HG03196 (cell line): ENCODE measurements at regions not wholly inside any gene's neighbourhood (a gene's known extent, or its start where the extent isn't known, plus 50 kb on each side); places are given as distances from the start of the nearest gene placed in this dataset.
"Not testable (repeated sequence)": the region's sequence is repeated elsewhere in the genome, so short reads cannot be mapped to it uniquely, and the experiment has no call there.

Experiments
- ATAC-seq: cut with Tn5 transposase; IDR thresholded peaks from one replicate; pipeline ENCODE4 v1.9.1; 2021; ENCODE audit not compliant: unreplicated experiment

- no peak for ATAC-seq
Measured at GRCh38 chr11:134736251-134736947, 324.4 kb upstream of the B3GAT1 start.

DNA sequence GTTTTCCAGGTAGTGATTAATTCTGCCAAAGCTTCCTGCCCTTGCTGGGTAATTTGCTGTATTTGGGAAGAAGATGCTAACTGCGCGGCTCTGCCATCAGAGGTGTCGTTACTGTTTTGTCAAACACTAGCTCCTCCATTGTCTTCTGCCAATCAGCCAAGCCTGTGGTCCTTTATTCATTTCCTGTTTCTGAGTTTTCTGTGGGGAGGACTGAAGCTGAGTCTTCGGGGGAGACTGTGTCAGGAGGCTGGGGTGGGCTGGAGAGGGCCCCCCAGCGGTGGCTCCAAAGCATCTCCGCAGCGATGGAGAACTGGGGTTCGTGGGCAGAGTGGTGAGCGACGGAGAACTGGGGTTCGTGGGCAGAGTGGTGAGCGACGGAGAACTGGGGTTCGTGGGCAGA is 322.9 kb upstream of the B3GAT1 start:
- no peak for ATAC-seq

- ATAC-seq = no peak
Measured at GRCh38 chr11:134734141-134734845, 322.3 kb upstream of the B3GAT1 start.

DNA sequence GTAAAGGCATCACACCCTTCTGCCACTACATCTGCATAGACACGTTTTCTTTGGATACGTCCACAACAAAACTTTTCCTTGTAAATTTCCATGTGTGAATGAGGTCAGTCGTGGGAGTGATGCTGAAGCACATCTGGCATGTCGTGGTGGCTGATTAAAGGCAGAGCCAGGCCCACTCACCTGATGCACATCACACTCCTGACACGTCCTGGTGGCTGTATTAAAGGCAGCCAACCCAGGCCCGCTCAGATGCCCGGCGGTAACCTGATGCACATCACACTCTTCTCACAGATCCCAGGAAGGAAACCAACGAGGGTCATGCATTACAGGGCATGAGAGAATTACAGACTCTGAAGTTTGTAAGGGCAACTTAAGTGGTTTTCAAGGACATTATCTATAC is 321.6 kb upstream of the B3GAT1 start:
- ATAC-seq = no peak

DNA sequence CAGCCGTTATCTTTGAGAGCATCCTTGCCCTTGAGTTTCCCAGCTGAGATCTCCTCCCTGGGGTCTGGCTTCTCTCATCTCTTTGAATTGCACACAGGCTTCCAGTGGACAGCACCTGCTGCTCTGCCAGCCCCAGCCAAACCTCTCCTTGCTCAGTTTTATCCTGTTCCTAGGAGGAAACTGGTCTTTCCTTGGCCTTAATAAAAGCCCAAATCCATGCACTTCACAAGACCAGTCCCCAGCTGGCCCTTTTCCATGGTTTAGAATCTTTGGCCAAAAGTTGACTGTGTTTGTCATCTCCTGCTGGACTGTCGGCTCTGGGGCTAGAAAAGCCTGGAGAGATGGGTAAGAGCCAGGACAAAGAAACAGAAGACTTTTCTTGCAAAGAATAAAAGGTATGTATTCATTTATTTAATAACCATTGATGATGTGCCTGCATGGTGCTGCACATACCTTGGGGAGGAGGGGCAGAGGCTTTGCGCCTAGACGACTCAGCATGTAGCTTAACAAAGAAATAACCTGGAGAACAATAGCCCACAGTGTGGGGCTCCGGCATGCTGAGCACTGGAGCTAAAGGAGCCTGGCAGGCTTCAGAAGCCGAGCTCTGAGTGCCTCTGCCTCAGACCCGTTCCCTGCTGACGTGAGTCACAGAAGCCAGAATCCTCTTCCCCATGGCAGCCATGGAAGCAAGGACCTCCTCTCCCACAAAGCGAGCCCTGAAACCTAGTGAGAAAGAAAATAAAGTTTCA is 319.3 kb upstream of the B3GAT1 start:
- no peak for ATAC-seq

- no peak for ATAC-seq
Measured at GRCh38 chr11:134730561-134731212, 318.6 kb upstream of the B3GAT1 start.

DNA sequence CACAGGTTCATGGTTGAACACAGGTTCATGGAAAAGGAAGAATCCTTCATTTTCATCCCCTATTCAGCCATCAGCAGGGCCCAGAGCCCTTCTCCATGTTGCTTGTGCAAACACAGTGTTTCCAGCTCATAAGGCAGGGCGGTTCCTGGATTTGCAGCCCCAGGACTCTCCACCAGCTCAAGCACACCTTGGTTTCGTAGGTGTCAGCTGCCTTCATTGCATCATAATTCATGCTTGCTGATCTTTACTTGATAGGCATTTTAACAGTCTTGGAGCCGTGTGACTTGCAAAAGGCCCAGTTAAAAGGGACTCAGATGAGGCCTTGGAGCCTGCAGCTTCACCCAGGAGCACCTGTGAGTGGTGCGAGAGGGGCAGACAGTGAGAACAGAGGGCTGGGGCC is 318.1 kb upstream of the B3GAT1 start:
- ATAC-seq = no peak

- ATAC-seq = no peak
Measured at GRCh38 chr11:134728186-134728585, 316.1 kb upstream of the B3GAT1 start.

DNA sequence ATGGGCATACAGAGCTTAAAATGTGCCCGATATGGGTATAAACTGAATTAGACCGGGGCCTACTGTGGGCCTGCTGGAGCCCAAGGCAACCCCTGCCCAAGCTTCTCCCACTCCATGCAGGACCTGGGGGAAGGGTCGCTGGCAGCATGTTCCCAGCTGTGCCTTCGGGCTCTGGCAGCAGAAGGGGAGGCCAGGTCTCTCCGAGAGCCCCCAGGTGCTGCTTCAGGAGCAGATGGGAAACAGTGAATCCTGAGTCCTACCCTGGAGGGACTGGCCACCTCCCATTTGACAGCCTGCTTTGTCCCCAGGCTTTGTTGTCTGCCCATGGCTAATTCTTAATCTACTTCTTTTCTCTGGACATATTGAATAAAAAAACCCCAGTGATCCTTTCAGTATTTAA is 315.6 kb upstream of the B3GAT1 start:
- no peak for ATAC-seq

- ATAC-seq = no peak
Measured at GRCh38 chr11:134727204-134727603, 315.2 kb upstream of the B3GAT1 start.

GRCh38 chr11:134725716-134726639 is 313.9 kb upstream of the B3GAT1 start:
- no peak for ATAC-seq

GRCh38 chr11:134725211-134725610 is 313.2 kb upstream of the B3GAT1 start:
- no peak for ATAC-seq

GRCh38 chr11:134724779-134725140 is 312.7 kb upstream of the B3GAT1 start:
- ATAC-seq = no peak

DNA sequence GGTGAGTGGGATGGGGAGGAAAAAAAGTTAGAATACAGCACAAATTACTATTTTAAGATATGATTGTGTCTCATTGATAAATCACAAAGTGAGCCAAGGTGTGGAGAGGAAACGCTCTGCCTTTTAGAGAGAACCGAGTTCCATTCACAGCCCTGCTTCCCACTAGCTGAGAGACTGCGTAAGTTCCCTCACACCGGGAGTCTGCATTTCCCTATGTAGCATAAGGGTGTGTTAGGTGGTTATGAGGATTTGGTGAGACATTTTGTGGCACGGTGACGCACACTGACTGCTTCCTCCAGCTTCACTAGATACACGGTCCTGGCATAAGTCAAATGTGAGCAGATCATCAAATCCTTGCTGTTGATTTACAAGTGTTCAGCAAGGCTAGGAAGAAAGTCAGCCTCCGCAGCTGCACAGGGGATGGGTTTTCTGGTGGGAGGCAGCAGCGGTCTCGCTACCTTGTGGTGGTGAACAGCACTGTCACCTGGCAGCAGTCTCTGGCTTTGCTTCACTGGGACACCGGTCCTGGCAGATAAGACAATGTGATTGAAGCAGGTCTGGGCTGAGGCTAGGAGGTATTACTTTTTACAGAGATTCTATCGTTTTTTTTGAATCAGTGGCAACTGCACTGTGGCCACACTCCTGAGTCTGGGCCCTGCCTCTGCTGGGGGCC is 312.2 kb upstream of the B3GAT1 start:
- no peak for ATAC-seq

DNA sequence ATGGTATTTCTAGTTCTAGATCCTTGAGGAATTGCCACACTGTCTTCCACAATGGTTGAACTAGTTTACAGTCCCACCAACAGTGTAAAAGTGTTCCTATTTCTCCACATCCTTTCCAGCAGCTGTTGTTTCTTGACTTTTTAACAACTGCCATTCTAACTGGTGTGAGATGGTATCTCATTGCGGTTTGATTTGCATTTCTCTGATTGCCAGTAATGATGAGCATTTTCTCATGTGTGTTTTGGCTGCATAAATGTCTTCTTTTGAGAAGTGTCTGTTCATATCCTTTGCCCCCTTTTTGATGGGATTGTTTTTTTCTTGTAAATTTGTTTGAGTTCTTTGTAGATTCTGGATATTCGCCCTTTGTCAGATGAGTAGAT is 308.6 kb upstream of the B3GAT1 start:
- not testable (repeated sequence) for ATAC-seq

DNA sequence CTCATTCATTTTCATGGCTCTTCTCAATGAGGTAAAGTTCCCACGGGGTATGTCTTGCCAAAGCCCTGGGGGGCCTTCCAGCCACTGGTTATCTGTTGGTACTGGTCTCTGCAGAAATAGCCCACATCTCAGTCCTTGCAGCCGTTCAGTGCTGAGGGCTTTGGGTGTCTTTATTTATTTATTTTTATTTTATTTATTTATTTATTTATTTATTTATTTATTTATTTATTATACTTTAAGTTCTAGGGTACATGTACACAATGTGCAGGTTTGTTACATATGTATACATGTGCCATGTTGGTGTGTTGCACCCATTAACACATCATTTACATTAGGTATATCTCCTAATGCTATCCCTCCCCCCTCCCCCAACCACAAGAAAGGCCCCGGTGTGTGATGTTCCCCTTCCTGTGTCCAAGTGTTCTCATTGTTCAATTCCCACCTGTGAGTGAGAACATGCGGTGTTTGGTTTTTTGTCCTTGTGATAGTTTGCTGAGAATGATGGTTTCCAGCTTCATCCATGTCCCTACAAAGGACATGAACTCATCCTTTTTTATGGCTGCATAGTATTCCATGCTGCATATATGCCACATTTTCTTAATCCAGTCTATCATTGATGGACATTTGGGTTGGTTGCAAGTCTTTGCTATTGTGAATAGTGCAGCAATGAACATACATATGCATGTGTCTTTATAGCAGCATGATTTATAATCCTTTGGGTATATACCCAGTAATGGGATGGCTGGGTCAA is 308.1 kb upstream of the B3GAT1 start:
- not testable (repeated sequence) for ATAC-seq

DNA sequence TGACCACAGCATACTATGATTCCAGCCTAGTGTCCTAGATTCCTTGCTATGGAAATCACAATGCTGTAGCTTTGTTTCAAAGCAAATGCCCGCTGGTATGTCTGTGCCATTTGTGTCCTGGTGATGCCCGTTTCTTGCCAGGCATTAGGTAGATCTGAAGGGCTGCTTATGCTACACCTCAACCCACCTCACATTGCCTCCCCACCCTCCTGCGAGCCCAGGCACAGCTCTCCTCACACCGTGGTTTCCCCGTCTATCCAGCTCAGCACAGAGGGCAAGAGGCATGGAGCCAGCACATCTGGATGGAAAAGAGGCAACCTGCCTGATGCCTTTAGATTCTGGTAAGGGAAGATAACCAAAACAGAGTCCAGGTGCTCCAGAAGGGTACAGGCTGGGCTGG is 307.4 kb upstream of the B3GAT1 start:
- no peak for ATAC-seq

GRCh38 chr11:134716582-134716981 is 304.5 kb upstream of the B3GAT1 start:
- no peak for ATAC-seq

DNA sequence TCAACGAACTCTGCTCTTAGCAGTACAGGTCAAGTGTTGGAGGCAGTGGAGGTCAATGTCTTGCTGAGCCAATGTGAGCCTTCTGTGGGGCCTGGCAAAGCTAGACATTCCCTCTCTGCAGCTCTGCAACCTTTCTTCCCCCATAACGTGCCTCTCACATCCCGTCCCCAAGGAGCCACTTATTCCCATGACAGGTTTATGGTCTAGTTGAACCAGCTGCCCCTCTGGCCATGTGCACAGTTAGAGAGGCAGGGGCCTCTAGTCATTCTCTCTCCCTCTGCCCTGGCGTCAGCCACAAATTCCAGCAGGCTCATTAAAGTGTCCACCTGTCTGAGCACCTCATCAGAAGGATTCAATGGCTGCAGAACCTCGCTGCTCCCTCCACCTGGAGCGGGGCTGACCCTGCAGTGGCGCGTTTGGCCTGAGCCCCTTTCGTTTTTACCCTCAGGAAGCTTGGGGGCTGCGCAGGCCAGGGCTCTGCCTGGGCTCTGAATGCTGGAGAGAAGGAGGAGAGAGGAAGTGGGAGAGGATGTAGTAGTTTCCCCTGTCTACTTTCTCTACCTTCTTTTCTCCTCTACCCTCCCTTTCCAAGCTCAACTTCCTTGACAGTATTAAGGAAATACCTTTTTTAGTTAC is 302.1 kb upstream of the B3GAT1 start:
- ATAC-seq = no peak
